GM12892 (cell line): ENCODE measurements at regions not wholly inside any gene's neighbourhood (a gene's known extent, or its start where the extent isn't known, plus 50 kb on each side); places are given as distances from the start of the nearest gene placed in this dataset.

Experiments
- POLR2A ChIP-seq: IDR thresholded peaks from 2 replicates; pipeline ENCODE4 v1.6.1; 2011; ENCODE audit warnings: low read depth, low read length, control low read depth
- POLR2AphosphoS5 ChIP-seq: IDR thresholded peaks from 2 replicates; pipeline ENCODE4 v1.6.1; 2011; ENCODE audit warnings: low read depth, low read length, control low read depth

GRCh38 chr2:237209885-237210284 lies 124.2 kb downstream of the COPS8 start:
- TF ChIP-seq POLR2A (no peak), POLR2AphosphoS5 (no peak)
